CD14-positive monocyte (primary cell): ENCODE measurements at regions not wholly inside any gene's neighbourhood (a gene's known extent, or its start where the extent isn't known, plus 50 kb on each side); places are given as distances from the start of the nearest gene placed in this dataset.

ENCODE experiments used
- DNase-seq, 3 donors: peaks; one replicate each; pipeline ENCODE4 v3.0.0-alpha.2; 2011 to 2022
- H2AFZ ChIP-seq: 2 replicates; pipeline ENCODE4 v1.6.0; 2012; ENCODE audit warnings: mild to moderate bottlenecking, low read depth, low read length, inconsistent platforms; ENCODE audit not compliant: insufficient read depth, poor library complexity, severe bottlenecking
- H3K27ac ChIP-seq, 2 donors: 1 replicate in 1 of 2; 2 replicates in 1 of 2; pipeline ENCODE4 v1.5.1; 2012 to 2013; ENCODE audit warnings: low read length in 2 of 2, control low read depth in 1 of 2, inconsistent platforms in 1 of 2, low read depth in 1 of 2, mild to moderate bottlenecking in 1 of 2
- H3K27me3 ChIP-seq, 2 donors: one replicate each; pipeline versions ENCODE4 v1.6.0 to v1.6.1; 2011 to 2013; ENCODE audit warnings: low read length in 2 of 2; ENCODE audit not compliant: control insufficient read depth in 2 of 2, insufficient read depth in 2 of 2
- H3K36me3 ChIP-seq, 2 donors: replicated peaks in 1 of 2; 1 replicate in 1 of 2; 2 replicates in 1 of 2; pipeline versions ENCODE4 v1.5.1 to v1.6.1; 2012 to 2013; ENCODE audit warnings: low read length in 2 of 2, control low read depth in 1 of 2, inconsistent platforms in 1 of 2, mild to moderate bottlenecking in 1 of 2; ENCODE audit not compliant: insufficient read depth in 2 of 2, control insufficient read depth in 1 of 2
- H3K4me1 ChIP-seq, 2 donors: 1 replicate in 1 of 2; 2 replicates in 1 of 2; pipeline versions ENCODE4 v1.5.1 to v1.6.1; 2012 to 2013; ENCODE audit warnings: low read length in 2 of 2, control low read depth in 1 of 2, inconsistent platforms in 1 of 2, mild to moderate bottlenecking in 1 of 2, moderate library complexity in 1 of 2; ENCODE audit not compliant: insufficient read depth in 2 of 2, control insufficient read depth in 1 of 2
- H3K4me2 ChIP-seq: replicated peaks from 2 replicates; pipeline ENCODE3; 2012; ENCODE audit warnings: low read length, moderate library complexity, mild to moderate bottlenecking; ENCODE audit not compliant: poor library complexity, severe bottlenecking; ENCODE audit errors: extremely low read depth
- H3K4me3 ChIP-seq, 3 experiments: fragments of 200-600 bp in 1 of 3; sonication (generic) in 1 of 3; replicated peaks in 1 of 3; 1 replicate in 2 of 3; 2 replicates in 1 of 3; pipeline ENCODE4 v1.5.1; 2011 to 2013; ENCODE audit warnings: low read length in 3 of 3, mild to moderate bottlenecking in 3 of 3, control low read depth in 2 of 3, low read depth in 2 of 3, inconsistent platforms in 1 of 3, moderate library complexity in 1 of 3
- H3K79me2 ChIP-seq: 2 replicates; pipeline ENCODE4 v1.6.0; 2012; ENCODE audit warnings: mild to moderate bottlenecking, control low read depth, inconsistent platforms, low read length, moderate library complexity; ENCODE audit not compliant: insufficient read depth
- H3K9ac ChIP-seq: 2 replicates; pipeline ENCODE4 v1.6.0; 2017; ENCODE audit warnings: low read length, mild to moderate bottlenecking; ENCODE audit not compliant: insufficient read depth, poor library complexity, severe bottlenecking
- H3K9me3 ChIP-seq, 2 donors: replicated peaks in 1 of 2; 1 replicate in 1 of 2; 2 replicates in 1 of 2; pipeline versions ENCODE4 v1.5.1 to v1.6.1; 2012 to 2013; ENCODE audit warnings: low read length in 2 of 2, control low read depth in 1 of 2; ENCODE audit not compliant: control insufficient read depth in 1 of 2, insufficient read depth in 1 of 2
- H4K20me1 ChIP-seq: 2 replicates; pipeline ENCODE4 v1.6.0; 2012; ENCODE audit warnings: mild to moderate bottlenecking, low read length, control low read depth, moderate library complexity; ENCODE audit not compliant: insufficient read depth
- H3K27ac Mint-ChIP-seq, 7 donors: one replicate each; pipeline ENCODE4 v1.8.0; 2020; ENCODE audit warnings: mild to moderate bottlenecking in 7 of 7, mixed read lengths in 7 of 7, moderate library complexity in 6 of 7, inconsistent platforms in 2 of 7
- H3K27me3 Mint-ChIP-seq, 3 donors: one replicate each; pipeline ENCODE4 v1.8.0; 2021 to 2022; ENCODE audit warnings: low read depth in 3 of 3, mild to moderate bottlenecking in 3 of 3, mixed read lengths in 3 of 3, moderate library complexity in 3 of 3, inconsistent platforms in 1 of 3
- H3K36me3 Mint-ChIP-seq, 2 donors: one replicate each; pipeline ENCODE4 v1.8.0; 2020; ENCODE audit warnings: mixed read lengths in 2 of 2, inconsistent platforms in 1 of 2, mild to moderate bottlenecking in 1 of 2
- H3K4me1 Mint-ChIP-seq: one replicate; pipeline ENCODE4 v1.8.0; 2020; ENCODE audit warnings: mild to moderate bottlenecking, mixed read lengths
- H3K4me3 Mint-ChIP-seq, 2 donors: one replicate each; pipeline ENCODE4 v1.8.0; 2020; ENCODE audit warnings: mild to moderate bottlenecking in 2 of 2, mixed read lengths in 2 of 2, moderate library complexity in 1 of 2
- H3K9me3 Mint-ChIP-seq, 7 donors: one replicate each; pipeline ENCODE4 v1.8.0; 2020 to 2022; ENCODE audit warnings: mixed read lengths in 7 of 7, mild to moderate bottlenecking in 6 of 7, moderate library complexity in 6 of 7, inconsistent platforms in 2 of 7
- WGBS: methylation state at CpG from one replicate; pipeline ENCODE4 v1.1.5; 2013; ENCODE audit warnings: missing lambda C conversion rate; ENCODE audit not compliant: insufficient coverage; 5-methylcytosine and 5-hydroxymethylcytosine counted together
- intact Hi-C, 2 donors: fragments of 100-400 bp; cut with micrococcal nuclease; formaldehyde crosslinking; loops; one replicate each; pipeline versions ENCODE4 v1.15.0 to v1.15.1; 2023
- TF ChIP-seq, protein P1 (sequence below): fragments of 200-600 bp; IDR thresholded peaks from one replicate; pipeline ENCODE4 v1.8.0; 2022; ENCODE audit warnings: antibody characterized with exemption, mild to moderate bottlenecking

DNA sequence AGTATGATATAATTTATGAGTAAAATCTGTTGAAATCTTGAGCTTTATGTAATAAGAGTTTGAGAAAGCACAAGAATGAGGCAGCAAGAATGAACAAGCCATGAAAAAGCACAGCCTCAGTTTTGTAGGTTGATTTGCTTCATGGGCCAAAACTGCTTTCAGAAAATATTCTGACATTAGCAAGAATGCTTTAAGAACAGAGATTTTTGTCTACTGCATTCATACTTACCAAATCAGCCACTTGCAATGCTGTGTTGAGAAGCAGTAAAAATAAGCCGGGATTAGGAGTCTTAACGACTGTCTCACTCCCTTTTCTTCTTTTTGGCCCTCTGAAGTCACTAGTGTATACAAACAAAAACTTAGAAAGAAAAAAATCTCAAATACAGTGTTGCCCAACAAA, 114.5 kb downstream of the POSTN start:
- Mint-ChIP-seq H3K27me3 (peaks cover 0 to 2% (median 0%) of the 10 kb centered on the region in 3 donors), H3K27ac (no peak overlapping the region), H3K4me3 (no peak overlapping the region), H3K4me1 (no peaks in the 10 kb centered on the region), H3K36me3 (no peaks in the 10 kb centered on the region), H3K9me3 (peaks cover 0 to 4% (median 2%) of the 10 kb centered on the region in 7 donors)
- Histone ChIP-seq H3K27ac (no peak overlapping the region), H2AFZ (no peak overlapping the region), H3K4me1 (no peaks in the 10 kb centered on the region), H4K20me1 (no peaks in the 10 kb centered on the region), H3K79me2 (no peaks in the 10 kb centered on the region), H3K9me3 (peaks cover 0 to 6% of the 10 kb centered on the region in 2 donors), H3K4me3 (no peak overlapping the region), H3K36me3 (no peaks in the 10 kb centered on the region), H3K9ac (no peak overlapping the region), H3K27me3 (no peaks in the 10 kb centered on the region), H3K4me2 (no peak overlapping the region)
- TF ChIP-seq, protein P1, sequence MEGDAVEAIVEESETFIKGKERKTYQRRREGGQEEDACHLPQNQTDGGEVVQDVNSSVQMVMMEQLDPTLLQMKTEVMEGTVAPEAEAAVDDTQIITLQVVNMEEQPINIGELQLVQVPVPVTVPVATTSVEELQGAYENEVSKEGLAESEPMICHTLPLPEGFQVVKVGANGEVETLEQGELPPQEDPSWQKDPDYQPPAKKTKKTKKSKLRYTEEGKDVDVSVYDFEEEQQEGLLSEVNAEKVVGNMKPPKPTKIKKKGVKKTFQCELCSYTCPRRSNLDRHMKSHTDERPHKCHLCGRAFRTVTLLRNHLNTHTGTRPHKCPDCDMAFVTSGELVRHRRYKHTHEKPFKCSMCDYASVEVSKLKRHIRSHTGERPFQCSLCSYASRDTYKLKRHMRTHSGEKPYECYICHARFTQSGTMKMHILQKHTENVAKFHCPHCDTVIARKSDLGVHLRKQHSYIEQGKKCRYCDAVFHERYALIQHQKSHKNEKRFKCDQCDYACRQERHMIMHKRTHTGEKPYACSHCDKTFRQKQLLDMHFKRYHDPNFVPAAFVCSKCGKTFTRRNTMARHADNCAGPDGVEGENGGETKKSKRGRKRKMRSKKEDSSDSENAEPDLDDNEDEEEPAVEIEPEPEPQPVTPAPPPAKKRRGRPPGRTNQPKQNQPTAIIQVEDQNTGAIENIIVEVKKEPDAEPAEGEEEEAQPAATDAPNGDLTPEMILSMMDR: no peak
- DNase-seq: no peak
- intact Hi-C loops: no loop called here
- WGBS: 100% methylated on average over 1 of the region's 2 CpGs

DNA sequence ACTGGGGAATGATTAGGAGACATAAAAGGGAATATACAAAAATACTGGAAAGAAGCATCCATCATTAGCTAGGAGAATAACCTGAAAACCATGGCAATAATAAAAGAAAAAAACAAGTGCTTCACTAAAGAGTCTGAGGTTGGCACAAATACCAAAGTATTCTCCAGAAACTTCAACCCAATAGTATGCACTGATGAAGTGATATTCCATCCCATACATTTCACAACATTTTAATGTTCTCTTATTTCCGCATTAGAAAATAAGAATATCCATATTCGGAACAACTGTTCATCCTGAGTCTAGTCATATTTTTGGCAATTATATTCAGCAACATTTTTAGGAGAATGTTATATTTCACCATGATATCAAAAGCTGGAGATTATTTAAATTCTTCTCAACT, 116.2 kb downstream of the POSTN start:
- H3K9ac ChIP-seq: no peak overlapping the region
- Mint-ChIP-seq H3K4me1 (no peaks in the 10 kb centered on the region), H3K27ac (no peak overlapping the region), H3K9me3 (peaks cover 0 to 4% (median 2%) of the 10 kb centered on the region in 7 donors), H3K36me3 (no peaks in the 10 kb centered on the region), H3K27me3 (peaks cover 0 to 2% (median 0%) of the 10 kb centered on the region in 3 donors), H3K4me3 (no peak overlapping the region)
- H3K79me2 ChIP-seq: no peaks in the 10 kb centered on the region
- TF ChIP-seq, protein P1: no peak
- H3K36me3 ChIP-seq: no peaks in the 10 kb centered on the region
- intact Hi-C loops: no loop called here
- H3K27ac ChIP-seq: no peak overlapping the region
- H4K20me1 ChIP-seq: no peaks in the 10 kb centered on the region
- H2AFZ ChIP-seq: no peak overlapping the region
- peaks cover 0 to 6% of the 10 kb centered on the region in 2 donors for H3K9me3 ChIP-seq
- H3K4me2 ChIP-seq: no peak overlapping the region
- H3K4me3 ChIP-seq: no peak overlapping the region
- no peaks in the 10 kb centered on the region for H3K4me1 ChIP-seq
- no peaks in the 10 kb centered on the region for H3K27me3 ChIP-seq
- DNase-seq: no peak
- WGBS: no CpG with 5 or more reads among the region's 2 CpGs
